Renal cortical epithelial cell (primary cell): ENCODE measurements at regions not wholly inside any gene's neighbourhood (a gene's known extent, or its start where the extent isn't known, plus 50 kb on each side); places are given as distances from the start of the nearest gene placed in this dataset.
A peak's percentile ranks its signal among the peaks of the same experiment; 100 is the strongest.
"Not testable (repeated sequence)": the region's sequence is repeated elsewhere in the genome, so short reads cannot be mapped to it uniquely, and the experiment has no call there.

Experiments used
- DNase-seq: peaks from one replicate; pipeline ENCODE4 v3.0.0-alpha.2; 2011; ENCODE audit warnings: low read depth

DNA sequence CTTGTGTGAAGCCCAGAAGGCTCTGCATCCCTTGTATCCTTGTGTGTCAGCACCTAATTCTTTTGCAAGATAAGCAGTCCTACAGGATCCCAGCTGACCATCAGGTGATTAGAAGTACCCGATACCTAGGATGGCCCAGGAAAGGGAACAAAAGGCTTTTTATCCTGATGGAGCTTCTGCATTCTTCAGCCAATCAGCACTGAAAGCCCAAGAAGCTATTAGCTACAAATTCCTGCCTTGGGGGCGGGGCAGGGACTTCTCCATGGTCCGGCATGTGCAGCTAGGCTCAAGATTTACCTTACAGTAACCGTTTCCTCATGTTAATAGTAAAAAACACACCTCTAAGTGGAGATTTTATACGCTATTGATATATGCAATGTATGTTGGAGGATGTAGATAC is 264.6 kb upstream of the THUMPD2 start:
- DNase-seq, result no peak

DNA sequence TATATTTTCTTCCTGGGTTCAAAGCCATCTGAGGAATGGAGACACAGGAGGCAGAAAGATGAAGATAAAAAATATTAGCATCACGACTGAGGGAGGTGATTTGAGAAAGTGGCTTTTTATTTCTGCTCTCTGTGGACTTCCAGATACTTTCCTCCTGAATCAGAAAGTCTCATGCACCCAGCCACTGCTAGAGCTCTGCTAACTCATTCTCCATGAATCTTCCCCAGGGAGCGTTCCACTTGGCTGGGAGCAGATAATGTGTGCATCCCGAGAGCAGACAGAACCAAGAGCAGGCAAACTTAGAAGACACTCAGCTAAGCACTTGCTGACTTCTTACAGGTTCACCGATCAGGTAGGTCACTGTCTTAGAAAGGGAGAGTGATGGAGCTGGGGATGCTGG is 264.1 kb upstream of the THUMPD2 start:
- peak; percentile 52 for DNase-seq

DNA sequence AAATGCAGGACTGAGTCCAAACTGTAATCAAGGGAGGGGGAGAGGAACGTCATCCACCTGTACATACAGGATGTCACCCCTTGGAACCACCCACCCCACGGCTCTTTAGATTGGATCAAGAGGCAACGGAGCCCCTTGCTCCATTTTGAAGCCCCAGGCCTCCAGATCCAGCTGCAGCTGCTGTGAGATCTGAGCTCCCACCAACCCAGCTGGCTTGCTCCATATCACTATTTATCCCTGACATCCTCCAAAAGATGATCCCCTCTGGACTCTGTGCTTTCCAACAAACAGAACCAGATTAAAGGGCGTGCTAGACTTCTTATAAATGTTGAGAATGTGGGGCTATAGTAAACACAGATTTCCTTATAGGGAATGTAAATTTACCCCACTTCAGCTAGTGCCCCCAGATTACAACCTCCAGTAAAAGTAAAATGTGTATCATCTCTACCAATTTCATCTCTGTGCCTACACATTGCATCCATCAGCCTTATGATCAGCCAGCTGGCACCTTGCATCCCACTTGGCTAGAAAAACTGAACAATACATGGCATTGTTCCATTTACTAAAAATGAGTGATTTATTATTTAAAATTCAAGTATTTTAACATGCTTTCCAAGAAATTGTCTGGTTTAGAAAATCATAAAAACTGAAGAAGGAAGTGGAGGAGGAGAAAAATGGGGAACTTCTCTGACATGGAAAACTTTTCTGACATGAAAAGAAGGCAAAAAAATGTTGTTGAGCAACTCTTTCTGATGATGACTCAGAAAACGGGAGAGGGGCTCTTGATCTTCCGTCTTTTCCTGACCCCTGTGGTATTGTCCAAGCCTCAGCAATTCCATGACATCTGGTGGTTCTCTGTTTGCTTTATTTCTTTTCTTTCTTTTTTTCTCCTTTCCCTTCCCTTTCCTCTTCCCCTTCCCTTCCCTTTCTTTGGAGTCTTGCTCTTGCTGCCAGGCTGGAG is 262.6 kb upstream of the THUMPD2 start:
- DNase-seq, result peak; percentile 47

DNA sequence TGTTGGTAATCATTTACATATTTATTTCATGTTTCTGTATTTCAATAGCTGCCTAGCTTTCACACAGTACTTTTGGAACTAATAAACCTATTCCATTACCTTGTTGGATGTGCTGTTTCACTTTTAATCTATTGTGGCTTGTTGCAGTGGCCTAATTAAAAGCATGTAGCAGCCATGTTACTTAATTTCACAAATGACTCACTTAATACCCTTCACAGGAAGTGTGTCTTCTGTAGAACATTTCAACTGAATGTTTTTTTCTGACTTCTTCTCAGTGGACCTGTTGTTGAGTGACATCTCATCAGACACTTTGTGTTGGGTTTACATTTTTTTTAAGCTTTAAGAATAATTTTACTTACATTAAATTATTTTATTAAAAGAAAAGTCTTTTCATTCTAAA is 260.5 kb upstream of the THUMPD2 start:
- peak; percentile 40 for DNase-seq

DNA sequence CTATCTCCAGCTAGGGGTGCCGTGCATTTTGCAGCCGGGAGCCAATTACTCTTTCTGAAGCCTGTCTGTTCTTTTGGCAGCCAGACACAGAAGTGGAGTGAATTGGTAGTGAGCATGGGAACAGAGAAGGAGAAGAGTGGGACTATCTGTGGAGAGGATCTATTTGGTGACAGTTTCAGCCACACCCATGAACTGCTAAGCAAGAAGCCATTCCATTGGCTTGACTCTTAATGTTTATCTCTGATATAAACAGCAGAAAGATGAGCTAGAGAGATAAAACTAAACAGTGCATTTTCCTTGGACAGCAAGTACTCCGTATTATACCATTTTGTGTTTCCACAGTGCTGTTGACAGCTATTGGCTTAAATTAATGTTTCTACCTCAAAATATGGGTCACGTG is 259.6 kb upstream of the THUMPD2 start:
- no peak for DNase-seq

DNA sequence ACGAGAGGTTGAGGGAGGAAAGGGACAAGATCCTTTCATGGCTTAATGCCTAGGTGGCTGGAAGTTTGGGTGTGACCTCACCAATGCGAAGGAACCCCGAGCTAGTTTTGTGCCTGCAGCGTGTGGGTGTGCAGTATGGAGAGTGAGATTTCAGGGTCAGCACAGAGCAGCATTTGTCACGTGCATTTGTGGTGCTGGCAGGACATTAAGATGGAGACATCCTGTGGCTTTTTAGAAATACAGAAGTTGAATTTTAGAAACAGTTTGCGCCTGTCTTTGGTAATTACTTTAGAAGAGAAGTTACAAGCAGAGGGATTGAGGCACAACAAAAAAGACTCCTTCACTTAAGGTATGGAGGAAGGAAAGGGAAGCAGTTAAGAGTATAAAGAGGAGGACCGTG is 258.2 kb upstream of the THUMPD2 start:
- DNase-seq, result no peak

DNA sequence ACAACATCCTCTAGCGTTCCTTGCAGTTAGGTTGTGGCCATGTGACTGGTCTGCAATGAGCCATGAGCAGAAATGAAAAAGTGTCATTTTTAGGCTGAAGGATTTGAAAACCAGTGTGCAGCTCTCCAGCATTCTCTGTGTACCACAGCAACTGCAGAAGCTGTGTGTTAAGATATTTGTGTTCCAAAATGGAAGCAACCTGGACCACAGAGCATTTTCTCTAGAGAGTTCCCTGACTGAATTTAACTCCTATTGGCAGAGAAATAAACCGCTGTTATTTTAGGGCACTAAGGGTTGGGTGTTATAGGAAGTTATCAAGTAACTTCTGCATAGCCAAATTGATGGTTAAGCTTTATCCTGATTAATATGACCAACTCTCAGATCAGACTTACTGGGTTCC is 257.2 kb upstream of the THUMPD2 start:
- DNase-seq, result no peak

DNA sequence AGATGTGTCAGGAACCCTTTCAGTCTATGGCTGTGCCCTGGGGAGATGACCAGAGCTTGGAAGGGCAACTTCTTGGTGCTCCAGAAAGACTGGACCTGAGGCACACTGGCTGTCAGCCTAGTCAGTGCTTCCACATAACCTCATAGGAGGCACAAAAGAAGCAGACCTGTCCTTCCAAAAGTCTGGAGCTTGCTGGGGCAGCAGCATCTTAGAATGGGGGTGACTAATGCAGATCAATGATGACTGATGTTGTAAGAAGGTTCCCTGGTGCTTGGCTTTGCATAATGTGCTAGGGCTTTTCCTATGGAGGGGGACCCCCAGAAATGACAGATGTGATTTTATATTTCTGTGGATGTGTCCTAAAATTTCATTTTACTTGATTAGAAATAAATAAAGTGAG is 255.7 kb upstream of the THUMPD2 start:
- no peak for DNase-seq

DNA sequence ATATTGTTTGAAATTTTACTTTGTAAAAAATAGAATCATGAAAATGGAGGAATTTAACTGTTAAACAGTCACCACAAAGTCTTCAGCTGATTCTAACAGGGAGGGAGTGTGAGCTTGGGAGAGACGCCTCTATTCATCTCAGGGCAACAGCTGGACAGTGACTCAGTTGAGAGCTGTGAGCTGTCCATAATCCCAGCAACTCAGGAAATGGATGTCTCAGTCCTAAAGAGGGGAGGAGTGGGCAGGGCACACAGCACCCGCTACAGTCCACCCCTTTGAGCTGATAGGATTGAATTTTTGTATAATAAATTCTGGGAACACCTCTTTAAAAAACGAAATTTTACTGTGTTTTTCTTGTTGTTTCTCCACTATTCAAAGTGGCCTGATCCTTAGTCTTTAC is 255.1 kb upstream of the THUMPD2 start:
- no peak for DNase-seq

DNA sequence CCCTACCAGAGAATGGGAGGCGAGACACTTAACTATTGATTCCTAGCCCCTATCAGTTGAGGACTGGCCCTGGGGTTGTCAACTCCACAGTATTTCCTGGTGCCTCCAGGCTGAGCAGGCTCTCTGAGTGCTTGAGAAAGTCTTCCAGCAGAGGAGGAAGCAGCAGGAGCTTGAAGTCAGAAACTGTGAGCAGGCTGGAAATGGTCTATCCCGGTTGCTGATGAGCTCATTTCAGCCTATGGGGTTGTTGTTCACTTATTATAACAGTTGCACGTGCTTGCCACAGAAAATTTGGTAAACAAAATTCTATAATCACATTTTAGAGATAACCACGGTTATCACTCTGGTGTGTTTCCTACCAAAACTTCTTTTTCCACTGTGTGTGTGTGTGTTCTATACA is 254.7 kb upstream of the THUMPD2 start:
- DNase-seq, result no peak

DNA sequence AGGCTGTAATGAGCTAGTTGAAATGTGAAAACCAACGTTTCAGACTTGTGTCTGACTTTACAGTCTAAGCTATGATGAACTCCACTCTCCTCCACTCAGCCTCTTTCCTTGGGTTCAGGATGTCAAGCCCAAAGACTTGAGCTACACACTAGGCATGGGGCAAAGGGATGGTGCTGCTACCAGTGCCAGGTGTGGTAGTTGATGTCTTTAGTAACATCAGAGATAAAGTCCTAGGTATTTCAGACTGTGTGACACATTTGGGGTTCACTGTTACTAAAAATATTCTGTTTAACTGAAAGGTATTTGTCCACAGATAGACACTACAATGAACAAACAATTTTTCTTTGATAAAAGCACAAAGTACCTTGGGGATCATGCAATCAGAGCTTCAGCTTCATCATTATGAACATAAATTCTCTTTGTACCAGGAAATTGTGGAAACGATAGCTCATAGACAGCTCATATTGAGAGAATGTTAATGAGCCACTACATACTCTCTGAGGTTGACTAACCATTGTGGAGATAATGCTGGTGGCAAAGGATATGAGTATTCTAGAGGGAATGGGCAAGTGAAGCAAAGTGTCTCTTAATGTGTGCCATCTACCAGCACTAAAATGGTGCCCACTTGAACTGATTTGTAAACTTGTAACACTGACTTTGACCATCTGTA is 253.7 kb upstream of the THUMPD2 start:
- peak; percentile 78 for DNase-seq

DNA sequence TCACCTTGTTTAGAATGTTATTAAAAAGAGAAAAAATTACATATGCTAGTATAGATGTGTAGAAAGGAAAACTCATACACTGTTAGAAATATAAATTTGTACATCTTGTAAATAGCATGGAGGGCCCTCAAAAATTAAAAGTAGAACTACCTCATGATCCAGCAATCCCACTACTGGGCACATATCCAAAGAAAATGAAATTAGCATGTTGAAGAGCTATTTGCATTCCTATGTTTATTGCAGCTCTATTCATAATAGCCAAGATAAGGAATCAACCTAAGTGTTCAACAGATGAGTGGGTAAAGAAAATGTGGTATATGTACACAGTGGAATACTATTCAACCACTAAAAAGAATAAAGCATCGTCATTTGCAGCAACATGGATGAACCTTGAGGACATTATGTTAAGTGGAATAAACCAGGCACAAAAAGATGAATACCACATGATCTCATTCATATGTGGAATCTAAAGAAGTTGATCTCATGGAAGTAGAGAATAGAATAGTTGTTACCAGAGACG is 251.5 kb upstream of the THUMPD2 start:
- no peak for DNase-seq

DNA sequence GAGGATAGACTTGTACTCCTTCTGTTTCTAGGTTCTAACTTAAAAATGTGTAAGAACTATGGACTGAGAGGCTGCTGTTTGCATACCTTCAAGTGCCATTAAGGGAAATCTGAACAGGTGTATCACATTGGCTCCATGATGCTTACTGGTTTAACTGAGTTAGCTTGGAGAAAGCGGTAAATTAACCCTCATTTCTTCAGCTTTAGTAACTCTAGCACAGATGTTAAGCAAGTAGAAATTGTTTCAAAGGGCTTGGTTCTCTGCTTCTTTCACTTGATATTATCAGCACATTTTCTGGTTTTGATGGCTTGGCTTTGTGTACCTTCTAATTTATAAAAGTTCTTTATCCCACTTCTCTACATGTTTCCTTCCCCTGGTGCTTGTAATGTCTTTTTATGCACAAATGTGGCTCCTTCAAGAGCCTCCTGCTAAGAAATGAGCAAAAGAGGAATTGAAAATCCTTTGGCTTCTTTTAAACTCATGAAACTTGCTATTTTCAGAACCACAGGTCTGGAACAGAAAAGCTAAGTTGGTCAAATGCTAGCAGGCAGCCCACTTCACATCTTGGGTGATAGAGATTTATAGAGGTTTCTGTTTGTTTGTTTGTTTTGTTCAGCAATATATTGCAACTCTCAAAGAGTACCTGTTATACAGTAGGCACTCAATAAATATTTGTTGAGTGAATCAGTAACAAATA is 249.9 kb upstream of the THUMPD2 start:
- no peak for DNase-seq

DNA sequence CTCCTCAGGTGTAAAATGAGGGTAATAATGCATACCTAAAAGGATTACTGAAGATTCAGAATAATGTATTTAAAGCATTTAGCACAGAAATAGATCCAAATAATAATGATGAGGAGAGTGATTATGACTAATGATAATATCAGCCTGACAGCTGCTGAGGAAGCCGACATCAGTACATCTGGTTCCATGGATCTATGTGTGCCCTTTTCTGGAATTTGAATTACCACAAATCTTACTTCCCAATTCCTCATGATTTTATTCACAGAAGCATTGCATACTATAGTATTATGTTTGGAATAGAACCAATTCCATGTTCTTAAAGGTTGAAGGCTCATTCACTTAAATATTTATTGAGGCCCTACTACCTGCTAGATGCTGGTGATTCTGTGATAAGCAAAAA is 248.9 kb upstream of the THUMPD2 start:
- no peak for DNase-seq

DNA sequence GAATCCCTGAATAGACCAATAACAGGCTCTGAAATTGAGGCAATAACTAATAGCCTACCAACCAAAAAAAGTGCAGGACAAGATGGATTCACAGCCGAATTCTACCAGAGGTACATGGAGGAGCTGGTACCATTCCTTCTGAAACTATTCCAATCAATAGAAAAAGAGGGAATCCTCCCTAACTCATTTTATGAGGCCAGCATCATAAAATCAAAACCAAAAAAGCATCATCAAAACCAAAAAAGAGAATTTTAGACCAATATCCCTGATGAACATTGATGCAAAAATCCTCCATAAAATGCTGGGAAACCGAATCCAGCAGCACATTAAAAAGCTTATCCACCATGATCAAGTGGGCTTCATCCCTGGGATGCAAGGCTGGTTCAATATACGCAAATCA is 246.2 kb upstream of the THUMPD2 start:
- not testable (repeated sequence) for DNase-seq

DNA sequence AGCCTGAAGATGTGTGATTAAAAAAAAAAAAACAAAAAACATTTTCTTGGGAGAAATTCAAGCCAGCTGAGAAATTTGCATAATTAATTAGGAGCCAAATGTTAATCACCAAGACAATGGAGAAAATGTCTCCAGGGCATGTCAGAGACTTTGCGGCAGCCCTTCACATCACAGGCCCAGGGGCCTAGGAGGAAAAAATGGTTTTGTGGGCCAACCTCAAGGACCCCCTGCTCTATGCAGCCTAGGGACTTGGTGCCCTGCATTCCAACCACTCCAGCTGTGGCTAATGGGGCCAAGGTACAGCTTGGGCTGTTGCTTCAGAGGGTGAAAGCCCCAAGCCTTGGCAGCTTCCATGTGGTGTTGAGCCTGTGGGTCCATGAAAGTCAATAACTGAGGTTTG is 241.9 kb upstream of the THUMPD2 start:
- DNase-seq, result no peak

DNA sequence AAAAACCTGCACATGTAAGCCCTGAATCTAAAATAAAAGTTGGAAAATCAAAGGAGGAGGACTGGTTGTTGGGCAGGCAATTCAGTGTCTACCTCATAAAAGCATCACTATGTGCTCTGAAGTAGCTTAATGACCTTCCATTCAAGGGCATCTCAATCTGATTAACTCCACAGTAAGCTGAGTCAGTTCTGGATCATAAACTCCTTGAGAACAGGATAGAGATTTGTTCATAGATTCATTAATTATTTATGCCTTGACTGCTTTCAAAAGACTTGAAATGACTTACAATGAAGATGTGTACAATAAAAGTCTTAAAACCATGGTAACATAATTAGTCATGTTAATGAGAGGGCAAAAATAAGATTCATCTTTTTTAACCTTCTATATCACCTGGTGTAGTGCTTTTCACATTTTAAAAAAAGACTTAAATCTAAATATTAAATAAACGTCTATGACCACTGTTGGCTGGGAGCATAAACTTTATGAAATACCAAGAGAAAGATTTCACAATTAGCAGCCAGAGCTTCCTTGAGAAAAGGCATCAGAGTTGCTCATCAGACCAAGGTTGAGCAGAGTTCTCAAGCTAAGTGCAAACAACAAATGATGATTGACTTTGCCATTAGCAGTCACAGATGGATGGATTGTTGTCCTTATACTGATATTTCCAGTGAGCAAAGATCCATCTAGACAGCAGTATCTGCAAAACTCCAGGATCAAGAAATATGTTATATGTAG is 237.3 kb upstream of the THUMPD2 start:
- DNase-seq, result peak; percentile 72

DNA sequence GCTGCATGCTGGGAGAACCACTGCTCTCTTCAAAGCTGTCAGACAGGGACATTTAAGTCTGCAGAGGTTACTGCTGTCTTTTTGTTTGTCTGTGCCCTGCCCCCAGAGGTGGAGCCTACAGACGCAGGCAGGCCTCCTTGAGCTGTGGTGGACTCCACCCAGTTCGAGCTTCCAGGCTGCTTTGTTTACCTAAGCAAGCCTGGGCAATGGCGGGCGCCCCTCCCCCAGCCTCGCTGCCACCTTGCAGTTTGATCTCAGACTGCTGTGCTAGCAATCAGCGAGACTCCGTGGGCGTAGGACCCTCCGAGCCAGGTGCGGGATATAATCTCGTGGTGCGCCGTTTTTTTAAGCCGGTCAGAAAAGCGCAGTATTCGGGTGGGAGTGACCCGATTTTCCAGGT is 234.9 kb upstream of the THUMPD2 start:
- DNase-seq, result not testable (repeated sequence)

DNA sequence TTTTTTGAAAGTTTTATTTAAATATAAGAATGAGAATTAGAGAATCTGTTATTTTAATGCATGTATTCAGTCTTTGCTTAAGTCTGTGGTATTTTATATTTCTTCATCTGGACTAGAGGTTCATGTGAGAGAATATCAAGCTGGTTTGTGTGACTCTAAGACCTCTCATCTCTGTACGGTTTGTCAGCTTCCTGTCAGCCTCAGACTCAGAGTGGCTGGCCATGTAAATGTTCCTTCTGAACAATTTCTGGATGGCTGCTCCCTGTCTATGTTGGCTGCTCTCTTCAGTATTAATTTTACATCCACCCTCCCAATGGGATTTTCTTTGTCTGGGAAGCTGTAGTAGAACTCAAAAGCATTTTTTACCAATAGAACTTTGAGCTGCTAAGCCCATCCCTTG is 225.3 kb upstream of the THUMPD2 start:
- peak; percentile 17 for DNase-seq

DNA sequence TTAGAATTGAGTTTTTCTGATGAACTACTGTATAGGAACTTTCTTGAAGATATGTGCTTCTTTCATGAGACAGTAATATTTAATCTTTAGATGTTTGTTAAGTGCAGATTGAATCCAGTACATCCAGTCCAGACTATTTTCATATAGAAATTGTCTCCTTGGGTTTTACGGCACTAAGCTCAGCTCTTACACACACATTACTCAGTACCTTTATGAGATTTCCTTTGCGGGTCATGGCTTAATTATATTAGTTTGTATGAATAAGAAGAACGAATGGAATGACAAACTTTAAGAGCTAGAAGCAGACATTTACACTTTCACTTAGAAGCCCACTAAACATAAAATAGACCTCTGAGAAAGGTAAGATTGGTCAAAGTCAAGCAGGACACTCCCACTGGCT is 223.3 kb upstream of the THUMPD2 start:
- no peak for DNase-seq

DNA sequence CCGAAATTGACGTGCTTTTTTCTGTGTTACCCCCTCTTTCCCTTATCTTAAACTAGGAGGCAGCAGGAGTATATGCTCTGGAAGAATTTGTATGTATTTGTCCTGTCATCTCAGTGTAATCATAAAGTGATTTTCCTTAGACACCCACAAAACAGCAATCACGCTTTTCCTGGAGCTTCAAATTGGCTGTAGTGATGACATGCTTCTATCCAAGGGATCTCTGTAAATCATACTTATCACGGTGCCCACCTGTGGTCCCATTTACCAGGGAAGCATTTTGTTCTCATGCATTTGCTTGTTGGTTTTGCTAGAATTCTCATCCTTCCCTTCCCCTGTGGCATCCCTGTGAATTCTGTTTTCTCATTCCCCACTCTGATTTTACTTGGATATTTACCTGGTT is 220.8 kb upstream of the THUMPD2 start:
- DNase-seq, result no peak

DNA sequence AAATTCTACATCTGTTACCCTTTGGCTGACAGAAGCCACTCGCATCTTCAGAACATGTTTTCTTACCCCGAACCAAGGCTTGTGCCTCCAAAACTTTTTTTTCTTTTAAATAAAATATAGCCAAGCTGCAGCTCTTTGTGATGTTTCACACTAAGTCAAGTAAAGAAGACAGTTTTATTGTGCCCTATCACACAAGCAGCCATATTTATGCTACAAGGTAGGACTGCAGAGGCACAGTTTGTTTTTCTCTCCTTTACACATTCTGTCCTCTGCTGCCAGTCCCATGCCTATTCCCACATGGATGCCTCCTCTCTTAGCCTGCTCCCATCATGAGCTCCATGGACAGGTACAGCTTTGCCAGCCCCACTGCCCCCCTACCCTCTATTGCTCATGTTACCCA is 219.6 kb upstream of the THUMPD2 start:
- DNase-seq, result no peak
